Mammary epithelial cell (primary cell): ENCODE measurements at regions not wholly inside any gene's neighbourhood (a gene's known extent, or its start where the extent isn't known, plus 50 kb on each side); places are given as distances from the start of the nearest gene placed in this dataset.

ENCODE experiments used
- CTCF ChIP-seq, 2 donors: IDR thresholded peaks in 1 of 2; conservative IDR thresholded peaks in 1 of 2; 2 replicates each; pipeline ENCODE4 v1.5.1; 2011 to 2012; ENCODE audit warnings: inconsistent platforms in 2 of 2, low read length in 2 of 2, mild to moderate bottlenecking in 2 of 2, control low read depth in 1 of 2, low read depth in 1 of 2; ENCODE audit not compliant: insufficient read depth in 1 of 2; ENCODE audit errors: extremely low read depth in 1 of 2
- EZH2 ChIP-seq: IDR thresholded peaks from 2 replicates; pipeline ENCODE4 v1.6.1; 2012; ENCODE audit warnings: low read length, inconsistent platforms, borderline replicate concordance

GRCh38 chr16:51940183-51940582, 606.8 kb downstream of the TOX3 start:
- TF ChIP-seq CTCF (conservative IDR thresholded peaks at IDR 0.05 in 1 of 2, IDR thresholded peaks at IDR 0.05 in 1 of 2; ENCODE audit: extremely low read depth in 1 of 2, insufficient read depth in 1 of 2, low read depth in 1 of 2, low read length in 2 of 2) (no peak), EZH2 (no peak)
